ENCODE measurements at regions not wholly inside any gene's neighbourhood (a gene's known extent, or its start where the extent isn't known, plus 50 kb on each side); places are given as distances from the start of the nearest gene placed in this dataset.

GRCh38 chr18:77433076-77433475 is 183.4 kb downstream of the GALR1 start:
- TF ChIP-seq CTCF (IDR thresholded peaks at IDR 0.05; ENCODE audit: low read depth, low read length) (no peak), POLR2A (IDR thresholded peaks at IDR 0.05; ENCODE audit: extremely low read depth, insufficient read length) (no peak)
